HUES64 (cell line): ENCODE measurements at regions not wholly inside any gene's neighbourhood (a gene's known extent, or its start where the extent isn't known, plus 50 kb on each side); places are given as distances from the start of the nearest gene placed in this dataset.

ENCODE experiments used
- H3K27ac ChIP-seq: 2 replicates; pipeline ENCODE4 v1.7.0; 2013; ENCODE audit warnings: low read depth, low read length, inconsistent platforms
- H3K27me3 ChIP-seq: 2 replicates; pipeline ENCODE4 v1.6.1; 2013; ENCODE audit warnings: mild to moderate bottlenecking, low read length; ENCODE audit not compliant: insufficient read depth
- H3K36me3 ChIP-seq: 2 replicates; pipeline ENCODE4 v1.6.1; 2013; ENCODE audit warnings: mild to moderate bottlenecking, low read length; ENCODE audit not compliant: insufficient read depth
- H3K4me1 ChIP-seq: 2 replicates; pipeline ENCODE4 v1.6.1; 2013; ENCODE audit warnings: mild to moderate bottlenecking, low read length, moderate library complexity; ENCODE audit not compliant: insufficient read depth
- H3K4me3 ChIP-seq: 2 replicates; pipeline ENCODE4 v1.5.1; 2013; ENCODE audit warnings: mild to moderate bottlenecking, low read length, moderate library complexity
- H3K9ac ChIP-seq: 2 replicates; pipeline ENCODE4 v1.6.1; 2013; ENCODE audit warnings: mild to moderate bottlenecking, low read depth, low read length
- H3K9me3 ChIP-seq: 2 replicates; pipeline ENCODE4 v1.6.1; 2013; ENCODE audit warnings: low read depth, low read length; ENCODE audit not compliant: insufficient read depth
- WGBS: fragments of 150-250, 120-280 bp; methylation state at CpG from one replicate; pipeline ENCODE4 v1.1.7; 2013; ENCODE audit warnings: missing lambda C conversion rate; 5-methylcytosine and 5-hydroxymethylcytosine counted together

- WGBS: no CpG with 5 or more reads among the region's 1 CpG
- no peak overlapping the region for H3K9ac ChIP-seq
- H3K4me1 ChIP-seq: 0 out of 2 replicates have a peak, but pooled peaks cover 5% of the 10 kb centered on the region
- H3K4me3 ChIP-seq: no peak overlapping the region
- no peaks in the 10 kb centered on the region for H3K36me3 ChIP-seq
- no peaks in the 10 kb centered on the region for H3K27me3 ChIP-seq
- no peak overlapping the region for H3K27ac ChIP-seq
- H3K9me3 ChIP-seq: no peaks in the 10 kb centered on the region
Measured at GRCh38 chr2:150020221-150020620, 432.6 kb upstream of the MMADHC start.

GRCh38 chr2:150019063-150019462 lies 431.5 kb upstream of the MMADHC start:
- no peak overlapping the region for H3K9ac ChIP-seq
- 95% methylated on average over 3 of the region's 3 CpGs for WGBS
- H3K9me3 ChIP-seq: no peaks in the 10 kb centered on the region
- no peak overlapping the region for H3K27ac ChIP-seq
- no peak overlapping the region for H3K4me3 ChIP-seq
- no peaks in the 10 kb centered on the region for H3K36me3 ChIP-seq
- H3K4me1 ChIP-seq: 0 out of 2 replicates have a peak, but pooled peaks cover 5% of the 10 kb centered on the region
- no peaks in the 10 kb centered on the region for H3K27me3 ChIP-seq

- Histone ChIP-seq H3K4me3 (no peak overlapping the region), H3K27ac (no peak overlapping the region), H3K9me3 (no peaks in the 10 kb centered on the region), H3K9ac (no peak overlapping the region), H3K4me1 (no peaks in the 10 kb centered on the region), H3K27me3 (no peaks in the 10 kb centered on the region), H3K36me3 (no peaks in the 10 kb centered on the region)
- 100% methylated on average over 1 of the region's 1 CpG for WGBS
Measured at GRCh38 chr2:150012986-150013385, 425.4 kb upstream of the MMADHC start.

GRCh38 chr2:150011161-150011730 lies 423.7 kb upstream of the MMADHC start:
- Histone ChIP-seq H3K36me3 (no peaks in the 10 kb centered on the region), H3K27ac (no peak overlapping the region), H3K4me1 (no peaks in the 10 kb centered on the region), H3K9me3 (no peaks in the 10 kb centered on the region), H3K9ac (no peak overlapping the region), H3K4me3 (no peak overlapping the region), H3K27me3 (no peaks in the 10 kb centered on the region)
- 83% methylated on average over 1 of the region's 3 CpGs for WGBS

- no peak overlapping the region for H3K9ac ChIP-seq
- no peaks in the 10 kb centered on the region for H3K36me3 ChIP-seq
- WGBS: 100% methylated on average over 1 of the region's 1 CpG
- H3K27ac ChIP-seq: no peak overlapping the region
- H3K4me1 ChIP-seq: no peaks in the 10 kb centered on the region
- H3K4me3 ChIP-seq: no peak overlapping the region
- H3K27me3 ChIP-seq: no peaks in the 10 kb centered on the region
- no peaks in the 10 kb centered on the region for H3K9me3 ChIP-seq
Measured at GRCh38 chr2:150008901-150009300, 421.3 kb upstream of the MMADHC start.

GRCh38 chr2:150007815-150008430 lies 420.3 kb upstream of the MMADHC start:
- H3K9me3 ChIP-seq: no peaks in the 10 kb centered on the region
- 100% methylated on average over 1 of the region's 1 CpG for WGBS
- no peak overlapping the region for H3K9ac ChIP-seq
- no peaks in the 10 kb centered on the region for H3K36me3 ChIP-seq
- no peaks in the 10 kb centered on the region for H3K27me3 ChIP-seq
- no peak overlapping the region for H3K4me3 ChIP-seq
- H3K4me1 ChIP-seq: no peaks in the 10 kb centered on the region
- no peak overlapping the region for H3K27ac ChIP-seq

GRCh38 chr2:150006591-150006990 lies 419.0 kb upstream of the MMADHC start:
- Histone ChIP-seq H3K36me3 (no peaks in the 10 kb centered on the region), H3K4me1 (no peaks in the 10 kb centered on the region), H3K9me3 (no peaks in the 10 kb centered on the region), H3K9ac (no peak overlapping the region), H3K27ac (no peak overlapping the region), H3K27me3 (no peaks in the 10 kb centered on the region), H3K4me3 (no peak overlapping the region)
- WGBS: 94% methylated on average over 3 of the region's 4 CpGs

GRCh38 chr2:150003544-150003943 lies 416.0 kb upstream of the MMADHC start:
- Histone ChIP-seq H3K27ac (no peak overlapping the region), H3K27me3 (no peaks in the 10 kb centered on the region), H3K9me3 (no peaks in the 10 kb centered on the region), H3K36me3 (no peaks in the 10 kb centered on the region), H3K4me3 (no peak overlapping the region), H3K9ac (no peak overlapping the region), H3K4me1 (no peaks in the 10 kb centered on the region)
- 100% methylated on average over 1 of the region's 1 CpG for WGBS

GRCh38 chr2:150001788-150002187 lies 414.2 kb upstream of the MMADHC start:
- Histone ChIP-seq H3K4me3 (no peak overlapping the region), H3K27ac (no peak overlapping the region), H3K9me3 (no peaks in the 10 kb centered on the region), H3K27me3 (no peaks in the 10 kb centered on the region), H3K9ac (no peak overlapping the region), H3K4me1 (no peaks in the 10 kb centered on the region), H3K36me3 (no peaks in the 10 kb centered on the region)
- WGBS: 95% methylated on average over 2 of the region's 4 CpGs

- Histone ChIP-seq H3K27ac (no peak overlapping the region), H3K9me3 (no peaks in the 10 kb centered on the region), H3K4me3 (no peak overlapping the region), H3K4me1 (no peaks in the 10 kb centered on the region), H3K9ac (no peak overlapping the region), H3K27me3 (no peaks in the 10 kb centered on the region), H3K36me3 (no peaks in the 10 kb centered on the region)
- WGBS: 94% methylated on average over 3 of the region's 3 CpGs
Measured at GRCh38 chr2:149996901-149997300, 409.3 kb upstream of the MMADHC start.

- Histone ChIP-seq H3K27ac (no peak overlapping the region), H3K36me3 (no peaks in the 10 kb centered on the region), H3K27me3 (no peaks in the 10 kb centered on the region), H3K9ac (no peak overlapping the region), H3K4me1 (no peaks in the 10 kb centered on the region), H3K4me3 (no peak overlapping the region), H3K9me3 (no peaks in the 10 kb centered on the region)
- WGBS: 89% methylated on average over 8 of the region's 9 CpGs
Measured at GRCh38 chr2:149994057-149994728, 406.6 kb upstream of the MMADHC start.
